Activated CD8-positive, alpha-beta memory T cell treated with anti-CD3 and anti-CD28 coated beads, Interleukin-2, amount 50 U/mL, for 1 hour (primary cell): ENCODE measurements at regions not wholly inside any gene's neighbourhood (a gene's known extent, or its start where the extent isn't known, plus 50 kb on each side); places are given as distances from the start of the nearest gene placed in this dataset.

Source experiments
- DNase-seq: peaks from one replicate; pipeline ENCODE4 v3.0.0-alpha.2; 2020; ENCODE audit errors: extremely low read depth

DNA sequence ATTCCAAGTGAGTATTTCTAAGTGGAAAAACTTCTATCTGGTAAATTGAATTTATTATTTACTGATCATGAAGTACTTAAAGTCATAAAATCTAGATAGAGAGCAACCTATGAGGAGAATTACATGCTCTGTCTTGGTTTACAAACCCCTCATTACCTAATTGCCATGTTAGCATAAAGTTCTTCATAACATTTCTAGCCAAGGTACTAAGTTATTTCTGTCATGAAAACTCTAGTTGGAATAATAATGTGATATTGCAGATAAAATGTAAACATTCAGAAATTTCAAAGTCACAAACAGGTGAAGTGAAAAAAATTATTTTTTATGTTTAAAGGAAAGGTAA lies 228.6 kb downstream of the TTLL7 start:
- DNase-seq, result no peak

DNA sequence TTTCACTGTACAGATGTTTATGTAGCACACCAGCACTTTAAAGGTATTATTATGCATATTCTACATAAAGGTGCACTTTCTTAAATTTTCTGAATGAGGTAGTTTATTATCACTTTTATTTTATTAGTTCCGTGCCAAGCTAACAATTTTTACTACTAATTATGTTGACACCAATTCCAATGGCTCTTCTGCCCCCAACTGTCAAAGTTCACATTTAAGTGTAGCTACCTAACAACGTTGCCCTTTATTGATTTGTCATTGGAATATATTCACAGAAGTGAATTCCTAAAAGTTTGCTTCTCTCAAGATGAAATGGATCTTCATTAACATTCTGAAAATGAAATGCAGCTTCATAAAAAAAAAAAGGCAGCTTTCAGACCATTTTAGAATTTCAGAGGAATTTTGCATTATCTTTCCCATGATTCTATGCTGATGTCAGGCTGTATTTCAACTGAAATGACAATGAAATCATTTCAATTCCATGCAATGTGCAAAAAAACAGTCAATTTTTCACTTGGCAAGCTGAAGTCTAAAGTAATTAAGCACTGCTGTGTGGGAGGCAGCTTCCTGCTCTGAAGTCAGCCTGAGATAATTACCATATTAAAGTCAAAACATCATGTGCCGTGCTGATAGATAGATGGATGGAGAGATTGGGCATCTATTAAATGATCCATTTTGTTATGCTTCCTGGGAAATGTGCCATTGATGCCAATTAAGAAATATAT lies 229.2 kb downstream of the TTLL7 start:
- DNase-seq, result no peak

DNA sequence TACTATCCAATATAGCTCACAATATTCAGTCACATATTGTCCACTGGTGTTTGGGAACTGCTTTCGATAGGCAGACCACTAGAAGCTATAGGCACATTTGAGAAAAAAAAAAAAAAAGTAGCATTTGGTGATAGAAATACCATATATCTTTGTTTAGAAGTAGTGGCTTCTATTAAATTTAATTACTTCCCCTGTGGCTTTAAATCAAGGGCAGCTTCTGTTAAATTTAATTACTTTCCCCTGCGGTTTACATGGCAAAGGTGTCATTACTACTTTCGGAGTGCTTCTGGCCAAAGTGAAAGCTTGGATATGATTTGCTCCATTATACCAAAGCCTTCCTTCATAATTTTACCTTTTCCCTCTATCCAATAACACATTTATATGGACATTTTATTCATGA lies 229.9 kb downstream of the TTLL7 start:
- DNase-seq, result no peak

DNA sequence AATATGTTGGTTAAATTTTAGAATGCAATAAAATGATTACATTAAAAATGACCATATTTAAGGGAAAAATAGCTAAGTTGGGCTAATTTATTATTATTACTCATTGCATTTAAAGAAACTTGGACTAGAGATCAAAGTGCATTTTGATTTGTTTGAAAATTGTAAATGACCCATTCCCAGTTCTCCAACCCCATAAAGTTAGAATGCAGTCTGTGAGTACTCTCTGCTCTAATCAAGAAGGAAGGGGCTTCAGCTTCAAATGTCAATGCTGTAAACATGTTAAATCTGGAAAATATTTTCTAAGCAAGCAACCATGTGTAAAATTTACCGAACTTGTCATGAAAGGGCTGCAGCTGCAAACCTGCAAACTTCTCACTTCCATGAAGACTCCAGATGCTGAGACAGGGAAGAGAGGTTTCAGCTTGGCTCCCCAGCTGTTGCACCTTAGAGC lies 232.7 kb downstream of the TTLL7 start:
- DNase-seq, result no peak

DNA sequence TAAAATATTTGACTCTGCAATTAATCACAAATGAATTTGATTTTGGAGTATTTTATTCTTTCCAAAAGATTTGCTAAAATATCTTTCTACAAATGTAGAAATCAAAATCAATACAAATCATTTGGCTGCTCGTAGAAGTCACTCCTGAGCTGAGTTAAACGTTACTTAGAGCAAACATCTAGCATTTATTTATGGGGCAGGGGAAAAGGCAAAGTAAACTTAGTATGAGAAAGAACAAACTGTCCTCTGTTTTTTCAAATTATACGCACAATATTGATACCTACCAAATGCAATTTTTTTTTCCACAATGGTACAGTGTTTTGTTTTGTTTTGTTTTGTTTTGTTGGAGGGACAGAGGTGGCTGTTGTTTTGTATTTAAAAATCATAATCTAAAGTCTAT lies 233.8 kb downstream of the TTLL7 start:
- no peak for DNase-seq

DNA sequence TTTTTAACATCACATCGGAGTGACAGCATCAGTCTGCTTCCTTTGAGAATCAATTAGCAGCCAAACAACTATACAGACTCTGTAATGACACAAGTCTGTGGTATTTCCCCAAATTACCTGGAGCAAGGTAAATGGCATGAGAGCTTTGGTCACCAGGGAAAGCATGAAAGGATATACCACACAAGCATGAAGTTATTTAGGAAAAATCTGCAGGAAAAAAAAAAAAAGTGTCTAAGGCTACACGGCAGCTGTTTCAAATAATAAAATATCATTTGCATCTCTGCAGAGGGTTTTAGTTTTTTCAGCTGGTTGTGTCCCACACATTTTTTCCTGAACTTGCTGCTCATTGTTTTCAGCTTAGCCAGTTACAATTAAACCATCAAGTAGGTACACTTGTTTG lies 234.7 kb downstream of the TTLL7 start:
- no peak for DNase-seq

DNA sequence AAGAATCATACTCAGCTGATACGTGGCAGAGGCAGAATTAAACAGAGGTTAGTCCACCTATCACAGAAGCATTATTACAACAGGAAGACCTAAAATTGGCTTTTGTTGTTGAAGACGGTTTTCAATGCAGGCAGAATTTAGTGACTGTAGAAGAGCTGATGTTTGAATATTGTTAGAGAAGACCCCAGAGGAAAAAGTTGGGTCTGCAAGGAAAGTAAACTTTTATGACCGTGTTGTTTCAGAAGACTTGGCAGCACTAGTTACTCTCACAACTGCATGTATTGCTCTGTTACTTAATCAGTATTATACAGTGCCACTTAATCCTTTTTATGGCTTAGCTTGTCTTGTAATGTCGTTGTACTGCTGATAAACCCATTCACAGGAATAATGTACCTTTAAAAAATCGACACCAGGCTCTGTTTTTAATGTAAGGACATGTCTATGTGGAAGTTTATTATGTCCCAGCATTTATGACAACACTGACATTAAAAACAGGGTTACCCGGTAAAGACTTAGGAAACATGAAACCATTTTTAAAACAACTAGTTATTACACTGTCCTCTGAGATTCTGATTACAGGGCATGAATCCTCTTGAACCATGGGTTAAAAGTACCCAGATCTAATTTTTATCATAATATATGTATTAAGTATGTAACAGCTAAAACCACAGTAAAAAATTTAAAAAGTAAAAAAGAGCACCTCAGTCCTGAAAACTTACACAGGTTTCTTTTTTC lies 235.4 kb downstream of the TTLL7 start:
- no peak for DNase-seq

DNA sequence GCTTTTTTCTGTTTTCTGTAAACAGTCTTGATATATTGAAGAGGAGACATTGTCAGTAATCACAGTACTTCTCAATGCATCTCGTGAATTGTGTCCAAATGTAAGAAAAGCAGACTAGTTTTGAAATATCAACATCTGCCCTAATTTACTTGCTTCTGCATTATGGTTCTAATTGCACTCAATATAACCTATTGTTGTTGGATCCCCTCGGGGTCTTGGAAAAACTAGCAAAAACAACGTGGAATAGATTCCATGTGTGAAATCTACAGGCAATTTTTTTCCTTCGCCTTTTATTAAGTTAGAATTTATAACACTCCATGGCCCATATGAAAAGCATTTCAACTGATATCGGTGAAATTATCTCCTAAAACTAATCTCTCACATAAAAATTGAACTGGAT lies 236.5 kb downstream of the TTLL7 start:
- DNase-seq, result no peak

DNA sequence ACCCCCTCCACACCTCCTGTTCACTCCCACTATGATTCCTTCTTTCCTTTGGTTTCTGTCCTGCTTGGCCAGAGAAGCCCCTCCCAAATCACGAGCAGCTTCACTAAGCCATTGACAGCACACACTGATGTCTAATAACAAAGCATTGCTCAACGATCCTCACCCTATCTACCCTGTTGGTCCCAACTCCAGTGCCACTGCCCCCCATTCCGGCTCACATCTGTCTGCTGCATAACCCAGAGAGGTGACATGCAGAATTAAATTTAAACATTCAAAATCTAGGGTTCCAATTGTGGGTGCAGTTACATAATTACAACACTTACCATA lies 236.9 kb downstream of the TTLL7 start:
- DNase-seq, result no peak

DNA sequence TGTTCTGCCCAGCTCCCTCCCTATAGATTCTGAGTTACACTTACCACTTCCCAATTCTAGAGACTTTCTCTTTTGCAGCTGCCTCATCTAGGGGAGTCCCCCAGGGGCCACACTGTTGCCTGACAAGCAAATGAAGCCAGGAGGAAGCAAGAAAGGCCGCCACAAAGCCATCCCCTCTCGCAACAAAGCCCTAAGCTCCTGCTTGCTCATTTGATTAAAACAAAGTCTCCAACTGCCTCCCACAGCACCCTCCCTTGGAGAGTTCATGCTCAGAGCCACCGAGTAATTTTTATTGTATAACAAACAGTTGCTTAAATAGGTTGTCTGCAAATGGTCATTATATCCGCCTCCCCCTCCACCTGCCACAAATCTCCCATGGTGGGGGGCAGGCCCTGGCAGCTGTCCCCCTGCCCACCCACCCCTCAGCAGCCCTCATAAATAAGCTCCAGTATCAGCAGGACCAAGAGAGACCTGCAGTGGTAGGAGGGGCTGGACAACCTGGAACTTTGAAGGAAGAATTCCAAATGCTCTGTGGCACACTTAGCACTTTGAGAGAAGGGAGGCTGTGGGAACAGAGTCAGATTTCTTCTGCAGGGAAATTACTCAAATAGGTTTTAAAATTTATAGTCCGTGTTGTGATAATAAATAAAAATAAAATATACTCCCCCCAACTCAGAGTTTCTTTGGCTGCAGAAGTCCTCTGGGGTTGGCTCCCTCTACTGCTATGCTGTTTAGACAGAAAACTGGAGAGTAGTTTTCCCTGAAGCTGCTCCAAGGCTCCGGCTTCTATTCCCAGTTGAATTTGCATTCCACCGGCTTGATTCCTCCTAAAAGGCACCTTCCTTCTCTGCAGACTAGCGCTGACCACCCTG lies 237.5 kb downstream of the TTLL7 start:
- no peak for DNase-seq

DNA sequence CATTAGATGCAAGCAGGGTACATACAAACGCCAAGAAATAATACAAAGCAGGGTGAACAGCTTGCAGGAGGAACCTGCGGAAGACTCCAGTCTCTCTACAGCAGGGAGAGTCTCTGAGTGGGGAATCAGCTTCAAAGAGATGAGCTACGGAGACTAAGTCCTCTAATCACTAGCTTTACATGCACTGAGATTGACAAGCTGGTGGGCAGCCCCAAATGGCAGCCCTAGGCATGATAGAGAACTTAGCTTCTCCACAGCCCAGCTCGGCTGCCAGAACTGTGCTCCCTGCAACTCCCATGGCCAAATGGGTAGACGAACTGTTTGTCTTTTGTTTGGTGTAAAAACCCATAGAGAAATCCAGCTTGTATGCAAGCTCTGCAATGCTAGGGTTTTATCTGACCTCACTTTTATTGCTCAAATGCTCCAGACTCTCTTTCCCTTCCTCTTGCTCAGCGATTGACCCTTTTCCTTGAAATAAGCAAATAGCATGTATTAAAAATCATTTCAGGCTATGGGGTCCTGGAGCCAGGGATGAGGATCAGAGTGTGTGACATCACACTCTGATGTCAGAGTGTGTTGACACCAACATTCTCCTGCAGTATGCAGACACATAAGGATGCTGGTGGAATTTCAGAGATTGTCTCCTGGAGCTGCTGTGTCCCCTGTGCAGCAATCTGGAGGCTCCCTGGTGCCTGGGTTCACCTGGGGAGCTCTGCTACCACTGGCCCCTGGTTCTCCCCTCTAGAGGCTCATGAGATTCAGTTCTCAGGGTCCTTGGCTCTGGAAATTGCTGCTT lies 238.5 kb downstream of the TTLL7 start:
- no peak for DNase-seq

DNA sequence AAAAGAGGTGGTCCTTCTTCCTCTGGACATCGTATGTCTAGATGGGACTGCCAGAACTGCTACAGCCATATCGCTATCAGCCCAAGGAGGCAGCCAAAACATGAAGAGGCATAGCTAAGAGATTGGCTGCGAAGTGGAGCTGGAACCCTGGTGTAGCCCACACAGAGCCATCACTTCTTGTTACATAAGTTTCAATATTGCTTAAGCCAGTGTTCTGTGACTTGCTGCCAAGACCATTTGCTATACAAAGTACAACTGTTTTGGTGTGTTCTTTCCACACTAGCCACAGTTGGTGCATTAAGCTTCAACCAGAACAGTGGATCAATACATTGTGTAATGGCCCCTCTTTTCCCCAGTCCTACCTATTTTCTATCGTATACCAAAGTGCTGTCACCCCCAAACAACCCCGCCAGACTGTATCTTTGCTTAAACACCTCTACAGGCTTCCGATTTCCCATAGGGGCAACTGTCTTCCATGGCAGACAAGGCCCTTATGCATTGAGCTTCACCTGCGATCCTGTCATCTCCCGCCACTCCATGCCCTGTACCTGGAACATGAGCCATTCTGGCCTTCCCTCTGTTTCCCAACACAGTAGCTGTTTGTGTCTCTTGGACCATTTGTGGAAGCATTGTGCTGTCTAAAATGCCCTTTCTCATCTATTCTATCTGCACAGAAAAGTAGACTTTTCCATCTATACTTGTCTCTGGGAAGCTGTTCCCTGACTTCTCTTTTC lies 241.8 kb downstream of the TTLL7 start:
- DNase-seq, result no peak

DNA sequence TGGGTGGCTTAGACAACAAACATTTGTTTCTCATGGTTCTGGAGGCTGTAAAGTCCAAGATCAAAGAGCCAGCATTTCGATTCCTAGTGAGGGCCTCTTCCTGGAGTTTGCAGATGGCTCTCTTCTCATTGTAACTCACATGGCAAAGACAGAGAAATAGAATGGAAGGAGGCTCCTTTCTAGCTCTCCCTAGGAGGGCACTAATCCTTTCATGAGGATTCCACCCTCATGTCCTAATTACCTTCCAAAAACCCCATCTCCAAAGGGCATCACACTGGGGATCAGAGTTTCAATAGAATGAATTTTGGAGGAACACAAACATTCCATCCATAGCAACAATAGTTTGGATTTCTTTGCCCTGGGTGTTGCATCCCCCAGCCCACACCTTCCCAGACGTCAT lies 247.3 kb downstream of the TTLL7 start:
- no peak for DNase-seq

DNA sequence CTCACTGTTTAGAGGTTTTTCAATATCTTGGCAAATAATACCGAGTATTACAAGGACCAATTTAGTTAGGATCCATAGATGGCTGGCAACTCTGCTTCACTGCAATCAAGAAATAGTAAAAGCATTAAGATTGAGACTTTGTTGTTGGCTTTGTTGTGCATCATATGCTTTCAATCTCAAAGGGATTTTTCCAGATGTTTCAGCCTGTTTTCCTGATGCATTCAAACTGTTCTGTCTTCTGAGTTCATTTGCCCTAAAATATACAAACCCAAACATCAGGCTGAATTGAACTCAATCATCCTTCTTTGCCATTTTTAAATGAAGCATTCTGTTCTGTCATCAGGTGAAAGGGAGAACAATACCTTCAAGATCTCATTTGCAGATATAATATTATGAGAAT lies 248.7 kb downstream of the TTLL7 start:
- DNase-seq, result no peak

DNA sequence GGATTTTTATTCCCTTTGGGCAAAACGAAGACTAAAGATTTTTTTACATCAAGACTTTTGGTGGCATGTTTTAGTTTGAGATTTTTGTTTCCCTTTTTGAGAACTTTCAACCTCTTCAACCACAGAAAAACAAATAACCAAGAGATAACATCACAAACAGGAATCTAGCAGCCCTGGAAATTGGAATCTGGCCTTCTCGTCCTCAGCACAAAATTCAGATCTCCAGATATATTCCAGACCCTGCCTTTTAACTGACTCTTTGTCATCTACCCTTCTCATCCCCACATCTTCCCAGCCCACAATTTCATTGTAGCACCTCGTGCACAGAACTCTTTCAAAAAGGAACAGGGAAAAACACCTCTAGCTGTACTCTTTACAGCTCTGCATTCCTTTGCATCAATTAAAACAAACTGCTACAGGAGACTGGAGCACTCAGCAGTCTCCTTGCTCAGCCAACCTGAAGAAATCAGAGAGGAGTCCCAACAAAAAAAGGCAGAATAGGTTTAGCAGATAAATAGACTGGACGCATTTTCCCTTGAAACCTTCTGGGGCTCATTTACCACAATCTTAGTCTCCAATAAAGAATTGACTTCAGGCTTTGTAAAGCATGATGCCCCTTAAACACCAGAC lies 251.0 kb downstream of the TTLL7 start:
- DNase-seq, result no peak

DNA sequence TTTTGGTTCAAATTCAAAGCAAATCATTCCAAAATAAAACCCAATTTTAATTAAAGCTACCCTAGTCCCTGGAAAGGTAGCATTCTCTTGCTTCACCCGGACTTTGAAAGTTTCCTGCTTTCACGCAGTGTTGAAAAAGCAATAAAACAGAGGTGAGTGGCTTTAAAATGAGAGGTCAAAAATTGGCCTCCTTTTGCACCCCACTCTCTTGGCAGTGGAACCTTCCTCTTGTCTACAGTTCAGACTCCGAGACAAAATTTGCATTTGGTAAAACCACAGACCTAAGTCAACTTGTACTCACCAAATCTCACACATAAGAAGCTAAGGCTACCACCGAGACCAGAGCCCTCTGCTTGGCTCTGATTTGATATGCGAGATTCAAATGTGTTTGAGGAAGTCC lies 252.7 kb downstream of the TTLL7 start:
- DNase-seq, result no peak

DNA sequence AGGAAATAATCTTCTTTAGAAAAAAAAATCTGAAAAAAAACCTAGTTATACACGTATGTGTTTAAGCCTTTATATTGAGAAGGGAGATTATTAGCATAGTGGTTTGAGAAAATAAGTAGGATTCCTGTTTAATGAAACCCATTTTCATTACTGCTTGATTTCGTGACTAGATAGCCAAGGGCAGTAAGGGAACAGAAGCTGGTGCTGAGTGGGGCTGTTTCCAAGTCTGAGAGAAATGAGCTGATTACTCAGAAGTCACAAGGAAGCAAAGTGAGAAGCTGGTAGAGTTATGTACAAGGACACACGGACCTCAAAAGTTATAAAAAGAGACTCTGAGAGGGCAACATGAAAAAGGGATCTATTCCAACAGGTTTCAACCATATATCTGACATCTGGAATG lies 256.5 kb downstream of the TTLL7 start:
- DNase-seq, result no peak

DNA sequence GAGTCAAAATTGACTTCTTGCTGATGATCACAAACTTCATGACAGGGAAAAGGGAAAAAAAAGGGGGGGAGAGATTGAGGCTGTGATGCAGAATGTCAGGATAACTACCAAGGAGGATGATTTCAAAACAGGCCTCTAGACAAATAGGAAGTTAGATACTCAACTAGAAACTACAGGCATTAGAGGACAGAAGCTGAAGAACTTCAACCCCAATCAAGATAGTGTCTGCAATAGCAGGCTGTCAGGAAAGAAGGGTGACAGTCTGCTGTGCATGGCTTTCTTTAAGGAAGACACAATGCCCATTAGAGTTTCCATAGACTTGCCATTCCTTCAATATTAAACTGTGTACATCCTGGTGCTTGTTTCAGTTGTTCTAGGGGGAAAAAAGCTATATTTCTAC lies 257.2 kb downstream of the TTLL7 start:
- DNase-seq, result no peak

DNA sequence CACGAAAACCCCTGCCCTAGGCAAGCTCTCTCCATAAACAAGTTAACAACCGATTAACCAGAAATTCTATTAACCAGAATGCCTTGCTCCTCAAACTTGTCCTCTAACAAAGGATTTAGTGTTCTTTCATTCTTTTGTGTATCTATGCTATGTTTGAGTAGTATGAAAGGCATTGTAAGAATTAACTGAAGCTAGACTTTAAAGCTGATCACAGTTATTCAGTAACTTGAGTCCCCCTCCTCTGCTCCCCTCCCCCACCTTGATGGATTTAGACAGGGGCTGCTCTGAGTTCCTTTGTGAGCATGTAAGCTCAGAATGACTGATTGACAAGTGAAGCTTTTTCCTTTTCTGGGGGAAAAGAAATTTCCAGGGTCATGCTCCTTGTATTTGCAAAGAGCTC lies 257.6 kb downstream of the TTLL7 start:
- DNase-seq, result no peak

DNA sequence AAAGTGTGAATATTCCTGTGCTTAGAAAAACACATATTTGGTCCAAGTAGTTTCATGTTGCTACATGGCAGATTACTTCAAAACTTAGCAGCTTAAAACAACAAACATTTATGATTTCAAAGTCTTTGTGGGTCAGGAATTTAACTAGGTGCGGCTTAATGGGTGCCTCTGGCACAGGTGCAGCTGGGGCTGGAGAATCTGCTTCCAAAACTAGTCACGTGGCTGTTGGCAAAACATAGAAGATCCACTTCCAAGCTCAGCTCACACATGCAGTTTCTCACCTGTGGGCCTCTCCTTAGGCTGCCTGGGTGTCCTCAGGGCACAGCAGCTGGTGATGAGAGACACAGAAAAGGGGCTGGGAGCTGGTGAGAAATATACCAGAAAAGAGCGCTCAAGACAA lies 263.4 kb downstream of the TTLL7 start:
- DNase-seq, result no peak

DNA sequence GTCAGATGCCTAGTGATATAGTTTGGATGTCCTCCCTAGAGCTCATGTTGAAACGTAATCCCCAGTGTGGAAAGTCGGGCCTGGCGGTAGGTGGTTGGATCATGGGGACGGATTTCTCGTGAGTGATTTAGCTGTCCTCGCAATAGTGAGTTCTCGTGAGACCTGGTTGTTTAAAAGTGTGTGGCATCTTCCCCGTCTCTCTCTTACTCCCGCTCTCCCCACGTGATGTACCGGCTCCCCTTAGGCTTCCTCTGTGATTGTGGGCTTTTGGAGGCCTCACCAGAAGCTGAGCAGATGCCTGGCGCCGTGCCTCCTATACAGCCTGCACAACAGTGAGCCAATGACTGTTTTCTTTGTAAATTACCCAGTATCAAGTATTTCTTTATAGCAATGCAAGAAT lies 264.5 kb downstream of the TTLL7 start:
- DNase-seq, result no peak
